ENCODE measurements at regions not wholly inside any gene's neighbourhood (a gene's known extent, or its start where the extent isn't known, plus 50 kb on each side); places are given as distances from the start of the nearest gene placed in this dataset.

GRCh38 chr2:195595825-195596224, 61.2 kb upstream of the SLC39A10 start:
- Histone ChIP-seq H3K9ac (ENCODE audit: insufficient read depth, low read length, poor library complexity, severe bottlenecking) (no peak overlapping the region), H3K4me3 (replicated peaks in 1 of 3; ENCODE audit: low read depth in 2 of 3, low read length in 3 of 3) (no peak overlapping the region), H2AFZ (ENCODE audit: insufficient read depth, low read depth, low read length, poor library complexity, severe bottlenecking) (peak overlapping the region; percentile 55), H3K36me3 (replicated peaks in 1 of 2; ENCODE audit: control insufficient read depth in 1 of 2, insufficient read depth in 2 of 2, low read length in 2 of 2) (no peaks in the 10 kb centered on the region), H3K9me3 (replicated peaks in 1 of 2; ENCODE audit: control insufficient read depth in 1 of 2, insufficient read depth in 1 of 2, low read length in 2 of 2) (no peaks in the 10 kb centered on the region), H3K4me1 (ENCODE audit: control insufficient read depth in 1 of 2, insufficient read depth in 2 of 2, low read length in 2 of 2) (peaks cover 15 to 17% of the 10 kb centered on the region in 2 donors), H3K4me2 (replicated peaks; ENCODE audit: extremely low read depth, low read length, poor library complexity, severe bottlenecking) (peak overlapping the region; percentile 7), H4K20me1 (ENCODE audit: insufficient read depth, low read length) (no peaks in the 10 kb centered on the region), H3K27me3 (ENCODE audit: control insufficient read depth in 2 of 2, insufficient read depth in 2 of 2, low read length in 2 of 2) (no peaks in the 10 kb centered on the region), H3K27ac (ENCODE audit: low read depth in 1 of 2, low read length in 2 of 2) (peak overlapping the region in 1 of 2 donors; percentile 23), H3K79me2 (ENCODE audit: insufficient read depth, low read length) (no peaks in the 10 kb centered on the region)
- Mint-ChIP-seq H3K4me1 (peaks cover 19% of the 10 kb centered on the region), H3K27me3 (ENCODE audit: low read depth in 3 of 3) (peaks cover 0 to 2% (median 0%) of the 10 kb centered on the region in 3 donors), H3K4me3 (peak overlapping the region in 1 of 2 donors; percentile 32), H3K9me3 (peaks cover 0 to 5% (median 3%) of the 10 kb centered on the region in 7 donors), H3K27ac (peak overlapping the region in 4 of 7 donors; percentile 0 to 69 (median 36)), H3K36me3 (no peaks in the 10 kb centered on the region)
- peak; percentile 27 to 36 (median 34) for DNase-seq
- WGBS (ENCODE audit: insufficient coverage): 71% methylated on average over 3 of the region's 6 CpGs
- intact Hi-C loops (cut with micrococcal nuclease): no loop called here
- TF ChIP-seq CTCF (IDR thresholded peaks at IDR 0.05): no peak

- Mint-ChIP-seq H3K4me3 (no peak overlapping the region), H3K27me3 (ENCODE audit: low read depth in 3 of 3) (peaks cover 0 to 2% (median 0%) of the 10 kb centered on the region in 3 donors), H3K36me3 (no peaks in the 10 kb centered on the region), H3K27ac (peak overlapping the region in 3 of 7 donors; percentile 0 to 78 (median 30)), H3K9me3 (peaks cover 0 to 5% (median 3%) of the 10 kb centered on the region in 7 donors), H3K4me1 (peaks cover 22% of the 10 kb centered on the region)
- TF ChIP-seq CTCF (IDR thresholded peaks at IDR 0.05): no peak
- Histone ChIP-seq H3K27me3 (ENCODE audit: control insufficient read depth in 2 of 2, insufficient read depth in 2 of 2, low read length in 2 of 2) (no peaks in the 10 kb centered on the region), H3K27ac (ENCODE audit: low read depth in 1 of 2, low read length in 2 of 2) (peak overlapping the region in 1 of 2 donors; percentile 23), H3K36me3 (replicated peaks in 1 of 2; ENCODE audit: control insufficient read depth in 1 of 2, insufficient read depth in 2 of 2, low read length in 2 of 2) (no peaks in the 10 kb centered on the region), H3K4me1 (ENCODE audit: control insufficient read depth in 1 of 2, insufficient read depth in 2 of 2, low read length in 2 of 2) (peaks cover 19 to 20% of the 10 kb centered on the region in 2 donors), H4K20me1 (ENCODE audit: insufficient read depth, low read length) (no peaks in the 10 kb centered on the region), H3K4me3 (replicated peaks in 1 of 3; ENCODE audit: low read depth in 2 of 3, low read length in 3 of 3) (no peak overlapping the region), H3K9ac (ENCODE audit: insufficient read depth, low read length, poor library complexity, severe bottlenecking) (no peak overlapping the region), H3K79me2 (ENCODE audit: insufficient read depth, low read length) (no peaks in the 10 kb centered on the region), H3K9me3 (replicated peaks in 1 of 2; ENCODE audit: control insufficient read depth in 1 of 2, insufficient read depth in 1 of 2, low read length in 2 of 2) (no peaks in the 10 kb centered on the region), H3K4me2 (replicated peaks; ENCODE audit: extremely low read depth, low read length, poor library complexity, severe bottlenecking) (no peak overlapping the region), H2AFZ (ENCODE audit: insufficient read depth, low read depth, low read length, poor library complexity, severe bottlenecking) (peak overlapping the region; percentile 23)
- WGBS (ENCODE audit: insufficient coverage): 100% methylated on average over 1 of the region's 4 CpGs
- no peak for DNase-seq
- intact Hi-C loops (cut with micrococcal nuclease): no loop called here
Measured at GRCh38 chr2:195594919-195595694, 61.9 kb upstream of the SLC39A10 start.

Measured in CD14-positive monocyte (primary cell).